ENCODE measurements at regions not wholly inside any gene's neighbourhood (a gene's known extent, or its start where the extent isn't known, plus 50 kb on each side); places are given as distances from the start of the nearest gene placed in this dataset.
A peak's percentile ranks its signal among the peaks of the same experiment; 100 is the strongest.

- H3K4me3 ChIP-seq (replicated peaks in 1 of 3; ENCODE audit: low read depth in 2 of 3, low read length in 3 of 3), result no peak overlapping the region
- WGBS (ENCODE audit: insufficient coverage), result 8% methylated on average over 2 of the region's 7 CpGs
- no peaks in the 10 kb centered on the region for H3K79me2 ChIP-seq (ENCODE audit: insufficient read depth, low read length)
- no peaks in the 10 kb centered on the region for H4K20me1 ChIP-seq (ENCODE audit: insufficient read depth, low read length)
- H2AFZ ChIP-seq (ENCODE audit: insufficient read depth, low read depth, low read length, poor library complexity, severe bottlenecking), result no peak overlapping the region
- H3K27me3 ChIP-seq (ENCODE audit: control insufficient read depth in 2 of 2, insufficient read depth in 2 of 2, low read length in 2 of 2), result no peaks in the 10 kb centered on the region
- H3K4me2 ChIP-seq (replicated peaks; ENCODE audit: extremely low read depth, low read length, poor library complexity, severe bottlenecking), result no peak overlapping the region
- no peak overlapping the region for H3K27ac Mint-ChIP-seq
- intact Hi-C loops (cut with micrococcal nuclease), result no loop called here
- H3K27me3 Mint-ChIP-seq (ENCODE audit: low read depth in 3 of 3), result peaks cover 2 to 11% (median 7%) of the 10 kb centered on the region in 3 donors
- no peak overlapping the region for H3K27ac ChIP-seq (ENCODE audit: low read depth in 1 of 2, low read length in 2 of 2)
- no peaks in the 10 kb centered on the region for H3K9me3 ChIP-seq (replicated peaks in 1 of 2; ENCODE audit: control insufficient read depth in 1 of 2, insufficient read depth in 1 of 2, low read length in 2 of 2)
- H3K4me1 Mint-ChIP-seq, result no peaks in the 10 kb centered on the region
- no peak for DNase-seq
- no peaks in the 10 kb centered on the region for H3K4me1 ChIP-seq (ENCODE audit: control insufficient read depth in 1 of 2, insufficient read depth in 2 of 2, low read length in 2 of 2)
- TF ChIP-seq, protein P1, sequence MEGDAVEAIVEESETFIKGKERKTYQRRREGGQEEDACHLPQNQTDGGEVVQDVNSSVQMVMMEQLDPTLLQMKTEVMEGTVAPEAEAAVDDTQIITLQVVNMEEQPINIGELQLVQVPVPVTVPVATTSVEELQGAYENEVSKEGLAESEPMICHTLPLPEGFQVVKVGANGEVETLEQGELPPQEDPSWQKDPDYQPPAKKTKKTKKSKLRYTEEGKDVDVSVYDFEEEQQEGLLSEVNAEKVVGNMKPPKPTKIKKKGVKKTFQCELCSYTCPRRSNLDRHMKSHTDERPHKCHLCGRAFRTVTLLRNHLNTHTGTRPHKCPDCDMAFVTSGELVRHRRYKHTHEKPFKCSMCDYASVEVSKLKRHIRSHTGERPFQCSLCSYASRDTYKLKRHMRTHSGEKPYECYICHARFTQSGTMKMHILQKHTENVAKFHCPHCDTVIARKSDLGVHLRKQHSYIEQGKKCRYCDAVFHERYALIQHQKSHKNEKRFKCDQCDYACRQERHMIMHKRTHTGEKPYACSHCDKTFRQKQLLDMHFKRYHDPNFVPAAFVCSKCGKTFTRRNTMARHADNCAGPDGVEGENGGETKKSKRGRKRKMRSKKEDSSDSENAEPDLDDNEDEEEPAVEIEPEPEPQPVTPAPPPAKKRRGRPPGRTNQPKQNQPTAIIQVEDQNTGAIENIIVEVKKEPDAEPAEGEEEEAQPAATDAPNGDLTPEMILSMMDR (IDR thresholded peaks at IDR 0.05), result peak; percentile 35
- H3K9ac ChIP-seq (ENCODE audit: insufficient read depth, low read length, poor library complexity, severe bottlenecking), result no peak overlapping the region
- H3K36me3 ChIP-seq (replicated peaks in 1 of 2; ENCODE audit: control insufficient read depth in 1 of 2, insufficient read depth in 2 of 2, low read length in 2 of 2), result no peaks in the 10 kb centered on the region
- H3K9me3 Mint-ChIP-seq, result no peaks in the 10 kb centered on the region
- no peak overlapping the region for H3K4me3 Mint-ChIP-seq
- no peaks in the 10 kb centered on the region for H3K36me3 Mint-ChIP-seq
Observed at GRCh38 chr1:13950637-13951036, 250.6 kb downstream of the PRDM2 start.

- Mint-ChIP-seq H3K27me3 (ENCODE audit: low read depth in 3 of 3) (peaks cover 5 to 11% (median 7%) of the 10 kb centered on the region in 3 donors), H3K9me3 (no peaks in the 10 kb centered on the region), H3K4me1 (no peaks in the 10 kb centered on the region), H3K4me3 (no peak overlapping the region), H3K36me3 (no peaks in the 10 kb centered on the region), H3K27ac (no peak overlapping the region)
- Histone ChIP-seq H3K36me3 (replicated peaks in 1 of 2; ENCODE audit: control insufficient read depth in 1 of 2, insufficient read depth in 2 of 2, low read length in 2 of 2) (no peaks in the 10 kb centered on the region), H3K9me3 (replicated peaks in 1 of 2; ENCODE audit: control insufficient read depth in 1 of 2, insufficient read depth in 1 of 2, low read length in 2 of 2) (no peaks in the 10 kb centered on the region), H3K9ac (ENCODE audit: insufficient read depth, low read length, poor library complexity, severe bottlenecking) (no peak overlapping the region), H4K20me1 (ENCODE audit: insufficient read depth, low read length) (no peaks in the 10 kb centered on the region), H3K79me2 (ENCODE audit: insufficient read depth, low read length) (no peaks in the 10 kb centered on the region), H3K4me2 (replicated peaks; ENCODE audit: extremely low read depth, low read length, poor library complexity, severe bottlenecking) (no peak overlapping the region), H2AFZ (ENCODE audit: insufficient read depth, low read depth, low read length, poor library complexity, severe bottlenecking) (no peak overlapping the region), H3K4me1 (ENCODE audit: control insufficient read depth in 1 of 2, insufficient read depth in 2 of 2, low read length in 2 of 2) (no peaks in the 10 kb centered on the region), H3K27me3 (ENCODE audit: control insufficient read depth in 2 of 2, insufficient read depth in 2 of 2, low read length in 2 of 2) (no peaks in the 10 kb centered on the region), H3K27ac (ENCODE audit: low read depth in 1 of 2, low read length in 2 of 2) (no peak overlapping the region), H3K4me3 (replicated peaks in 1 of 3; ENCODE audit: low read depth in 2 of 3, low read length in 3 of 3) (no peak overlapping the region)
- DNase-seq, result no peak
- intact Hi-C loops (cut with micrococcal nuclease), result no loop called here
- TF ChIP-seq, protein P1 (IDR thresholded peaks at IDR 0.05), result no peak
- 61% methylated on average over 3 of the region's 4 CpGs for whole genome bisulfite sequencing (ENCODE audit: insufficient coverage)
Observed at GRCh38 chr1:13951793-13952751, 252.1 kb downstream of the PRDM2 start.
